ENCODE measurements at regions not wholly inside any gene's neighbourhood (a gene's known extent, or its start where the extent isn't known, plus 50 kb on each side); places are given as distances from the start of the nearest gene placed in this dataset.

GRCh38 chr6:84422380-84422968, 195.0 kb upstream of the CEP162 start:
- Histone ChIP-seq H3K27ac (ENCODE audit: extremely low read depth, low read depth, low read length) (no peak overlapping the region), H3K4me3 (ENCODE audit: low read depth, low read length) (no peak overlapping the region), H3K36me3 (ENCODE audit: control insufficient read depth in 2 of 2, insufficient read depth in 1 of 2, low read length in 2 of 2) (no peaks in the 10 kb centered on the region), H3K4me1 (ENCODE audit: control insufficient read depth, insufficient read depth, low read length) (peaks cover 11% of the 10 kb centered on the region), H3K9me3 (ENCODE audit: control insufficient read depth, insufficient read depth, low read depth, low read length) (no peaks in the 10 kb centered on the region)
- ChIA-PET CTCF (interaction anchor here (0.5 to 2.2 kb wide), 81 partner anchors 9 to 1117 kb away, joined by 3 to 44 read pairs (median 4); partner anchors contain the start of gene CEP162), POLR2A (no interaction called here)
- peak; percentile 84 for TF ChIP-seq ZNF660 (tag by site-specific recombination; IDR thresholded peaks at IDR 0.05)
- TF ChIP-seq IKZF3 (tag by site-specific recombination; IDR thresholded peaks at IDR 0.05), result no peak
- TF ChIP-seq ZSCAN30 (tag by site-specific recombination; IDR thresholded peaks at IDR 0.05), result peak; percentile 67; the same call in 1 of the 2 replicates
- no peak for TF ChIP-seq ZNF670 (tag by site-specific recombination; IDR thresholded peaks at IDR 0.05; ENCODE audit: low read depth)
- no peak for TF ChIP-seq ZNF585B (tag by site-specific recombination; IDR thresholded peaks at IDR 0.05)
- no peak for TF ChIP-seq ZNF514 (tag by site-specific recombination; IDR thresholded peaks at IDR 0.05)
- TF ChIP-seq ZNF274 (IDR thresholded peaks at IDR 0.05; ENCODE audit: low read length), result no peak
- no peak for TF ChIP-seq ZNF274 (tag by site-specific recombination; IDR thresholded peaks at IDR 0.05; ENCODE audit: borderline replicate concordance)
- no peak for TF ChIP-seq ZNF2 (tag by site-specific recombination; IDR thresholded peaks at IDR 0.05)
- no peak for TF ChIP-seq ZNF311 (tag by site-specific recombination; IDR thresholded peaks at IDR 0.05; ENCODE audit: borderline replicate concordance)
- TF ChIP-seq CTCF (tag by site-specific recombination; IDR thresholded peaks at IDR 0.05), result peak; percentile 54; the same call in 1 of the 2 replicates
- no peak for TF ChIP-seq TRIM28 (IDR thresholded peaks at IDR 0.05; ENCODE audit: borderline replicate concordance, low read length)
- TF ChIP-seq ZNF335 (tag by site-specific recombination; conservative IDR thresholded peaks at IDR 0.05), result peak; percentile 27; the same call in 1 of the 2 replicates
- no peak for TF ChIP-seq ZNF701 (tag by site-specific recombination; IDR thresholded peaks at IDR 0.05)
- no peak for TF ChIP-seq ZNF621 (tag by site-specific recombination; IDR thresholded peaks at IDR 0.05)
- no peak for TF ChIP-seq GLI2 (tag by site-specific recombination; IDR thresholded peaks at IDR 0.05; ENCODE audit: borderline replicate concordance, low read depth)
- no peak for TF ChIP-seq ZNF202 (tag by site-specific recombination; IDR thresholded peaks at IDR 0.05; ENCODE audit: borderline replicate concordance)
- no peak for TF ChIP-seq ZNF354C (tag by site-specific recombination; IDR thresholded peaks at IDR 0.05; ENCODE audit: borderline replicate concordance, low read depth)
- no peak for TF ChIP-seq ZNF266 (tag by site-specific recombination; IDR thresholded peaks at IDR 0.05; ENCODE audit: low read depth)
- 0 out of 2 replicates have a peak, but pooled peaks have one; percentile 49 for TF ChIP-seq ZNF501 (tag by site-specific recombination; IDR thresholded peaks at IDR 0.05)
- 0 out of 2 replicates have a peak, but pooled peaks have one; percentile 16 for TF ChIP-seq SP7 (tag by site-specific recombination; IDR thresholded peaks at IDR 0.05)
- TF ChIP-seq ZNF626 (tag by site-specific recombination; IDR thresholded peaks at IDR 0.05), result no peak
- TF ChIP-seq ZBTB44 (tag by site-specific recombination; IDR thresholded peaks at IDR 0.05), result peak; percentile 53; the same call in 1 of the 2 replicates
- TF ChIP-seq PRDM6 (tag by site-specific recombination; IDR thresholded peaks at IDR 0.05), result no peak
- no peak for TF ChIP-seq KLF17 (tag by site-specific recombination; IDR thresholded peaks at IDR 0.05)
- TF ChIP-seq ZFP3 (tag by site-specific recombination; IDR thresholded peaks at IDR 0.05; ENCODE audit: low read depth), result no peak
- no peak for TF ChIP-seq ZNF114 (tag by site-specific recombination; IDR thresholded peaks at IDR 0.05)
- no peak for TF ChIP-seq ZNF664 (tag by site-specific recombination; IDR thresholded peaks at IDR 0.05)
- TF ChIP-seq GFI1B (tag by site-specific recombination; IDR thresholded peaks at IDR 0.05), result 0 out of 2 replicates have a peak, but pooled peaks have one; percentile 35
- TF ChIP-seq ZNF449 (tag by site-specific recombination; IDR thresholded peaks at IDR 0.05), result no peak
- no peak for TF ChIP-seq MZF1 (tag by site-specific recombination; IDR thresholded peaks at IDR 0.05; ENCODE audit: borderline replicate concordance)

Data from HEK293 (cell line).